GM19239 (cell line): ENCODE measurements at regions not wholly inside any gene's neighbourhood (a gene's known extent, or its start where the extent isn't known, plus 50 kb on each side); places are given as distances from the start of the nearest gene placed in this dataset.

ENCODE experiments used
- DNase-seq: peaks from one replicate; pipeline ENCODE4 v3.0.0; 2011; ENCODE audit warnings: low spot score; ENCODE audit not compliant: insufficient read length
- FAIRE-seq: peaks from 2 replicates; lab custom pipeline; 2011; peaks lifted over from hg19 to GRCh38; lab: Jason Lieb, UNC

GRCh38 chr20:7217606-7218005 is 450.1 kb downstream of the BMP2 start:
- DNase-seq (no peak), FAIRE-seq (no peak)

DNA sequence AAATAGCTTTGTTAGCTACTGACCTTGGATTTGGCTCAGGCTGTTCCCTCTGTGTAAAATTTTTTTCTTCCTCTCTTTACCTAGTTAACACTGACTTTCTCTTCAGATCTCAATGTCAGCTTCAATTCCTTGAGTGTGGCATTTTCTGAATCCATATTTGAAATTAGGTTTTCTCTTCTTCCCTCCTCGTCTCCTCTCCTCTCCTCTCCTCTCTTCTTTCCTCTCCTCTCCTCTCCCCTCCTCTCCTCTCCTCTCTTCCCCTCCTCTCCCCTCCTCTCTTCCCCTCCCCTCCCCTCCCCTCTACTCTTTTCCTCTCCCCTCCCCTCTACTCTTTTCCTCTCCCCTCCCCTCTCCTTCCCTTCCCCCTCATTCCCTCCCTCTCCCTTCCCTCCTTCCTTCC is 453.3 kb downstream of the BMP2 start:
- DNase-seq = no peak
- FAIRE-seq = no peak

DNA sequence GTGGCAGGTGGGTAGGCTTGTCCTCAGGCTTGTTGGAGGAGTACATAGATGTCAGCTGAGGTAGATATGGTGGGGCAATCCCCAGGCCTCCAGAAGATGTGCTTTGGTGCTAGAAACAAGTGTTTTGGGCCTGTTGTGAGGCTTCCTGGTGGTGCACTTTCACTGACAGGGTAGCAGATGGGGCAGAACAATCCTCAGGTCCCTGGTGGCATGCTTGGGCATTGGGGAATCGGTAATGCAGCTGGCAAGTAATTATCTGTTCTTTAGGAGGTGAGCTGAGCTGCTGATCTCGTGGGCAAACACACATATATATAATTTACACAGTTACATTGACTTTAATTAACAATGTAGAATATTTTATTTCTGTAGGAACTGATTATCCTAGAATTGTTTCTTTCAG is 458.7 kb downstream of the BMP2 start:
- DNase-seq (no peak), FAIRE-seq (no peak)

DNA sequence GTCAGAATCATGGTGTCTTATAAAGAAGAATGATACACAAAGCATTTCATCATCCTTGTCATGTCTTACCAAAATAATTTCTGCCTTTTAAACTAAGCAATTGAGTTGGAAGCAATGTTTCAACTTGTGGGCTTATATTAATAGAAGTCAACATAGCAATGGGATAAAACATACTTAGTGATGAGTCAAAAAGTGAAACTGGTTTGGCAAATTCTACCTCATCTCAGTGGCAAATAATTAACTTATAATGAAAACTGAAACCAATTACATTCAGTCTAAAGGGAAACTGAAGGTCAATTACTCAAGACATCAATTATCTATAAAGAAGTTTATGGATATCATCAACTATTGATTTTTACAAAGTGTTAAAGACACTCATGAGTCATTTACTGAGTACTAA is 463.8 kb downstream of the BMP2 start:
- FAIRE-seq (no peak), DNase-seq (no peak)

GRCh38 chr20:7232796-7233195 is 465.3 kb downstream of the BMP2 start:
- DNase-seq = no peak
- no peak for FAIRE-seq

DNA sequence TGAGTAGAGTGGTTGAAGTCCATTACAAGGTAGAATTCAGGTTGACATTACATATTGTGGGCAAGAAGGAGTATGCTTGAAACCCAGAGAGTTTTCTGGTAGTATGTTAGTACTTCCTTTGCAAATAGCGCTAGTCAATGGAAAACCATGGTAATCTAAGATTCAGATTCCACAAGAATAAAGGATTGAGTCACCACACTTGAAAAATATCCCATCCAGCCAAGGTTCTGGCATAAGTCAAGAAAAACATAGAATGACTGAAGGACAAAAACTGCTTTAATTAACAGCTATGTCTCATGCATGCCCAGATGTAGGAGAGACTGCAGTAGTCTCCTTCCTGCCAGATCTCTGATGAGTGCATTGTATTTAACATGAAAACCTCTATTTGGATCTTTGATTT is 469.8 kb downstream of the BMP2 start:
- FAIRE-seq (no peak), DNase-seq (no peak)

- FAIRE-seq = no peak
- DNase-seq = no peak
Measured at GRCh38 chr20:7240490-7240889, 473.0 kb downstream of the BMP2 start.

GRCh38 chr20:7248281-7249201 is 481.1 kb downstream of the BMP2 start:
- no peak for FAIRE-seq
- DNase-seq = no peak

DNA sequence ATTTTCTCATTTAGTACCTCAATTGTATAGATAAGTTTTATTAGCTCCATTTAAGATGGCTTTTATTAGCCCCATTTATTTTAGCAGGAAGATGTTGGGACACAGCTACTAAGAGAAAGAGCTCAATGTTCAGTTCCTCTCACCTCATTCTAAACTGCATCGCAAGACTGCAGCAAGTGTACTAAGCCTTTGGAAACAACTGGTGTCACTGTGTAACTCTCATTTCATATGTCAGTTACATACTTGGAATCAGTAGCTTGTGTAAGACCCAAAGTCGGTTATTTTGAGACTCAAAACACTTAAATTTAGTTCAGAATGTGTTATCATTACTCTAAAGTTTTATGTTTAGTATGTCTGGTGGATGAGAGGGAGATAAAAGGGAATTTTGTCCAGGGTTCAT is 482.9 kb downstream of the BMP2 start:
- DNase-seq = no peak
- FAIRE-seq = no peak

DNA sequence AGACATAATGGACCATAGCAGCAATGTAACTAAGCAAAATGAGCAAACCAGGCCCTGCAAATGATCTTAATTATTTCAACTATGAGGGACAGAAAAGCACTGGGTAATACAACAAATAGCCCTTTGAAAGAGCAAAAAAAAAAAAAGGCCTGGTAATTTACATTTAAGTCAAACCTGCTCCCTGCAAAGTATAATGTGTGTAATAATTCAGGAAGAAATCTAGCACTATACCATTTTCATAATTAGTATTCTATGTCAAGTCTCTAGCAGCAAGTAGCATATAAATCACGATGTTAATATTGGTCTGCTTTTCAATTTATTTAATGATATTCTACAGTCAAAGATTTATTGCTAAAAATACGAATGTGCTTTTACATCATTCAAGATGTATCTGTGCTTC is 489.6 kb downstream of the BMP2 start:
- DNase-seq (no peak), FAIRE-seq (no peak)

DNA sequence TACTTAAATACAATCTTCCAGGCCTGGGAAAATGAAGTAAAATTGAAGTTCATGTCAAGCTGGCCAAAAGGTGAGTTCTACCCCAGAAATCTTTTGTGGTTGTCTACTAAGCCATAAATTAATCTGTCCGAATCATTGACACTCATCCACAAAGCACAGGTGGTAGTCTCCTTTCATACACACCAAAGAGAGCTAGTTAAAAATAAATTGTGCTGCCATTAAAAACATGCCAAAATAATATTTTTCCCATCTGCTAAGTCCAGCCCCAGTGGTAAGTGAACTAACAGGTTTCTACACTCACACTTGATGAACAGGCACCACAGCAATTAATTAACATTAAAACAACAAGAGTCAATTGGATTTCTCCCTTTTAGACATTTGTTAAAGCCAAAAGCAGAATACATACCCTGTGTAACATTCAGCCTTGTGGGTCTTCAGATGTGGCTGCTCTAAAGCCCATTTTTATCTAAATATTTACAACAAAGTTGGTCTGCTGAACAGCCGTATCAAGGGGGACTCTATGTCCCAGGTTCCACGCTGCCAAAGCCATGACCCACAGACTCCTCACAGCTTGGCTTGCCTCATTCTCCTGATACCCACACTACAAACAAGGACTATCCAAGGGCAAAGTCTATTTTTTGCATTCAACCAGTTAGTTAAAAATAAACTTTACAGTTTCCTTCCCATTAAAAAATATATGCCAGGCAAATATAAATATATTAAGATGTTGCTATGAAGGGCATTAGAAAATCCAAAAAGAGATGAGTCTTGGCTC is 490.4 kb downstream of the BMP2 start:
- FAIRE-seq (no peak), DNase-seq (no peak)

DNA sequence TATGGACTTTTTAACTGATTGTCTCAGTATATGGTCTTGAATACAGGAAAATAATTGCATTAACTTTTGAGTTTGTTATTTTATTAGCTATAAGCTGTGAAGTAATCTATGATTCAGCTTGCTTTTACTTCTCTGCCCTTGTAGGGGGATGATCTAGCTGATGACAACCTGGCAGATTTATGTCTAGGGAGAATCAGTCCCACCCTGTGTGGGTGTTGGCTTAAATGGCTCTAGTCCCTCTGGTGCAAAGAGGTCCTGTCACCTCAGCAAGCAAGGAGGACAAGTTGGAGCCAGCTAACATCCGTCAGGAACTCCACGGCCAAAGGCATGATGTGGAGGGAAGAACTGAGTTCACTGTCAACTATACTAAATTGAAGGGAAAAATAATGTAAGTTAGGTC is 495.3 kb downstream of the BMP2 start:
- DNase-seq = no peak
- no peak for FAIRE-seq

- DNase-seq (no peak), FAIRE-seq (no peak)
Measured at GRCh38 chr20:7264137-7264536, 496.7 kb downstream of the BMP2 start.

DNA sequence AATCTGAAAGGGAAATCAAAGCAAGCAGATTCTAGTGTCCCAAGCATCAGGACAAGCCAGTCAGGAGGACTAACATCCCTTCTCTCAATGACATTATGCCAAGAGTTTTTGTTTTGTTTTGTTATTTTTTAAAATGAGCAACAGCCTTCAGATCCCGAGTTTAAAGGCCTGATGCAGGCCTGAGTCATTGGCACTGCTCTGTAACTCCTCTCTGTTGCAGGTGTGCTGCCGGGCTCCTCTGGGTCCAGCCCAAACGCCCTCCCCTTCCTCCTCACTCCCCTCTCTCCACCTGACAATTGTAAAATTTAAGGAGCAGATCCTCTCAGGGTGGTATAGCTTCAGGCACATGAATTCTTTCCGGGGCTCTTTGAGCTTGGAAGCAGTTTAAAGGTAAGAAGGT is 502.0 kb downstream of the BMP2 start:
- DNase-seq (no peak), FAIRE-seq (no peak)

GRCh38 chr20:7272512-7272911 is 505.0 kb downstream of the BMP2 start:
- DNase-seq = no peak
- FAIRE-seq = no peak

GRCh38 chr20:7274870-7275269 is 507.4 kb downstream of the BMP2 start:
- no peak for FAIRE-seq
- DNase-seq = no peak

- no peak for FAIRE-seq
- no peak for DNase-seq
Measured at GRCh38 chr20:7275645-7276237, 508.3 kb downstream of the BMP2 start.

DNA sequence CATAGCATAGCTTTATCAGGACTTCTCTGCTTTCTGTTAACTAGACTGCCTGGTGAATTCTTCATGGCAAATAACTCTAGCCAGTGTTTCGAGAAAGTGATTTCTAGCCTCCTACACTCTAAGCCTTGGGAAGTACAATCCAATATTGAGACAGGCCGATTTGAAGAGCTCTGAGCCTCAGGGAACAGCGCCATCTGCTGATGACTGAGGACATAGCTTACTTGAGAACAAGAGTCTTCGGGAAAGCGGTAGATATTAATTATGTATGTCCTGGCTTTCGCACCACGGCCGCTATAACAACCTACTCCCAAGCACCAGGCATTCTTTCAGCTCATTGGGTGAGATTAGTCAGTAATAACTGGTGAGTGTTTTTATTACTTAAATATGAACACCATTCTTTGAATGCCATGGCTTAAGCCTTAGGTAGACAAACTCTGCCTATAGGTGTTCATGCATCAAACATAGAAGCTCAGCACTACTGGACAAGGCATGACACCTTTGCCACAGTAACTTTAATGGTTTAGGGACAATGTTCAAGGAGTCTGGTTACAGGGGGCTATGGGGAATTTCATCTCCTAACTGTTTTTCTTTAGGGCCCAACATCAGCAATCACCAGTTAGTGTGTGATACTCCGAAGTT is 518.6 kb downstream of the BMP2 start:
- DNase-seq = peak; percentile 4
- peak; percentile 58 for FAIRE-seq

DNA sequence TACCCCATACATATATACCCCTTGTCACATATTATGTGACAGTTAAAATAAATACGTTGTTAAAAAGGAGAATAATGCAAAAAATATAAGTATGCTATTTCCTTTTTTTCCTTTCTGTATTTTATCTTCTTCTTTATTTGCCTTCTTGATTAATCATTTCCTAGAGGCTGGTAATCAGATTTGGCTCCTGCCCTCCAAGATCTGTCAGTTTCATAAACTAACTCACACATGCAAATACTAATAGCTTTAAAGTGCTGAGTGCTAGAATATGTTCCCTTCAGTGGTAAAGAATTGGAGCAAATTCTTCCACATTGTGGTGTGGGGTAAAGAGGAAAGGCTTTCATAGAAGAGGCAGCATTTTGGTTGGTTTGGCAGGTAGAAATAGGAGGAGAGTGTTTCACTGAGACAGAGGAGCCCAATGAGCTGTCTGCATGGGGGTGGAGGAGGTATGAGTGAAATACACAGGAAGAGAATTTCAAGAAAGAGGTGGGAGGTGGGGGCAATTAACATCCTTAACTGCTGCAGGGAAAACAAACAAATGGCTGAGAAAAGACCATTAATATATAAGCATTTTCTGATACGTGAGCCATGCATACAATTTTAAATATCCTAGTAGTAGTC is 523.9 kb downstream of the BMP2 start:
- DNase-seq (no peak), FAIRE-seq (no peak)

DNA sequence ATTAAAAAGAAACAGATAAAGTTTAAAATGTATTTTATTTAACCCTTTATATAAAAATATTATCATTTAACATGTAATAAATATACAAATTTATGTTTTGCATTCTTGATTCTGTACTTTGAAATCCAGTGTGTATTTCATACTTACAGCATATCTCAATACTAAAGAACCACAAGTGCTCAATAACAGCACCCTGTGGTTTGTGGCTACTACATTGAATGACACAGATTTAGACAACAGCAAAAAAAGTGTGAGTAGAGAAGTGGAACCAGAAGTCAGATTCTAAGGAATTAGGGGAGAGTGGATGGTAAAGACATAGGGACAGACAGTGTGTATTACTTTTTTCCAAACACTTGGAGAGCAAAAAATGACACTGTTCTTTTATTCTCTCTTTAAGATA is 524.5 kb downstream of the BMP2 start:
- no peak for FAIRE-seq
- no peak for DNase-seq
